Islet of Langerhans (tissue), 1 donor: ENCODE measurements at regions not wholly inside any gene's neighbourhood (a gene's known extent, or its start where the extent isn't known, plus 50 kb on each side); places are given as distances from the start of the nearest gene placed in this dataset.
A peak's percentile ranks its signal among the peaks of the same experiment; 100 is the strongest.

Experiments used
- FAIRE-seq: peaks from one replicate; lab custom pipeline; 2011; peaks lifted over from hg19 to GRCh38; lab: Jason Lieb, UNC

- no peak for FAIRE-seq
These were observed 889.3 kb downstream of the MAT2B start for GRCh38 chr5:164394686-164395194.

GRCh38 chr5:164412531-164412930 lies 907.1 kb downstream of the MAT2B start:
- no peak for FAIRE-seq

- FAIRE-seq, result no peak
These were observed 914.7 kb downstream of the MAT2B start for GRCh38 chr5:164420161-164420560.

GRCh38 chr5:164422400-164422799 lies 917.0 kb downstream of the MAT2B start:
- FAIRE-seq, result no peak

- FAIRE-seq, result no peak
These were observed 926.4 kb downstream of the MAT2B start for GRCh38 chr5:164431634-164432304.

- no peak for FAIRE-seq
These were observed 927.9 kb downstream of the MAT2B start for GRCh38 chr5:164433106-164433870.

- FAIRE-seq, result no peak
These were observed 930.2 kb downstream of the MAT2B start for GRCh38 chr5:164435576-164435975.

- peak; percentile 89 for FAIRE-seq
These were observed 934.4 kb downstream of the MAT2B start for GRCh38 chr5:164439799-164440198.

- FAIRE-seq, result no peak
These were observed 944.0 kb downstream of the MAT2B start for GRCh38 chr5:164449460-164449859.

- no peak for FAIRE-seq
These were observed 960.6 kb downstream of the MAT2B start for GRCh38 chr5:164466033-164466432.

- FAIRE-seq, result peak; percentile 78
These were observed 964.9 kb downstream of the MAT2B start for GRCh38 chr5:164470312-164470711.

GRCh38 chr5:164472165-164472564 lies 966.7 kb downstream of the MAT2B start:
- no peak for FAIRE-seq

- peak; percentile 95 for FAIRE-seq
These were observed 970.0 kb downstream of the MAT2B start for GRCh38 chr5:164475339-164475977.

GRCh38 chr5:164481270-164481669 lies 975.9 kb downstream of the MAT2B start:
- no peak for FAIRE-seq

GRCh38 chr5:164482351-164482750 lies 976.9 kb downstream of the MAT2B start:
- FAIRE-seq, result no peak

GRCh38 chr5:164484948-164485347 lies 979.5 kb downstream of the MAT2B start:
- no peak for FAIRE-seq

- no peak for FAIRE-seq
These were observed 982.5 kb downstream of the MAT2B start for GRCh38 chr5:164487939-164488338.

GRCh38 chr5:164497311-164498064 lies 992.1 kb downstream of the MAT2B start:
- no peak for FAIRE-seq

- no peak for FAIRE-seq
These were observed 993.0 kb downstream of the MAT2B start for GRCh38 chr5:164498438-164498837.

GRCh38 chr5:164500856-164501255 lies 995.4 kb downstream of the MAT2B start:
- no peak for FAIRE-seq

- no peak for FAIRE-seq
These were observed 995.9 kb downstream of the MAT2B start for GRCh38 chr5:164501344-164501743.

GRCh38 chr5:164504141-164504772 lies 998.8 kb downstream of the MAT2B start:
- FAIRE-seq, result peak; percentile 100
